IMR-90 (cell line): ENCODE measurements at regions not wholly inside any gene's neighbourhood (a gene's known extent, or its start where the extent isn't known, plus 50 kb on each side); places are given as distances from the start of the nearest gene placed in this dataset.

ENCODE experiments used
- ATAC-seq: fragments of 200-7000 bp; cut with Tn5 transposase; 2 replicates; pipeline ENCODE4 v1.9.1; 2020; ENCODE audit warnings: low read depth, mild to moderate bottlenecking, moderate library complexity
- BruUV-seq: library from RNA; stranded (reverse); fragments of 400-500 nt; replicated peaks from 2 replicates; lab custom pipeline; 2021; lab: Mats Ljungman, UMichigan
- CTCF ChIA-PET: fragments of 300-600 bp; formaldehyde crosslinking; extraction: SDS; loops from one replicate; lab custom pipeline; 2021; ENCODE audit warnings: antibody characterized with exemption; lab: Yijun Ruan, JAX
- POLR2A ChIA-PET: fragments of 300-600 bp; sonication (Branson Sonifier 250); formaldehyde crosslinking; loops from one replicate; lab custom pipeline; 2022; ENCODE audit warnings: antibody characterized with exemption; ENCODE audit not compliant: unreplicated experiment; lab: Charles Lee
- DNase-seq: peaks from one replicate; pipeline ENCODE4 v3.0.0; 2013
- H2AFZ ChIP-seq: replicated peaks from 2 replicates; pipeline ENCODE3; 2013; ENCODE audit warnings: low read length, mild to moderate bottlenecking; ENCODE audit not compliant: poor library complexity
- H2AK5ac ChIP-seq: 2 replicates; pipeline ENCODE4 v1.6.1; 2013; ENCODE audit warnings: low read depth, low read length, inconsistent platforms
- H2AK9ac ChIP-seq: replicated peaks from 2 replicates; pipeline ENCODE3; 2013; ENCODE audit warnings: mild to moderate bottlenecking, low read depth, low read length, moderate library complexity; ENCODE audit not compliant: poor library complexity
- H2BK120ac ChIP-seq: 2 replicates; pipeline ENCODE4 v1.6.1; 2013; ENCODE audit warnings: low read depth, low read length, inconsistent platforms
- H2BK15ac ChIP-seq: 3 replicates; pipeline ENCODE4 v1.6.1; 2013; ENCODE audit warnings: low read depth, low read length, inconsistent platforms
- H2BK20ac ChIP-seq: 2 replicates; pipeline ENCODE4 v1.6.1; 2013; ENCODE audit warnings: low read depth, mild to moderate bottlenecking, inconsistent platforms, low read length, moderate library complexity
- H2BK5ac ChIP-seq: 2 replicates; pipeline ENCODE4 v1.6.1; 2013; ENCODE audit warnings: mild to moderate bottlenecking, low read depth, low read length, inconsistent platforms; ENCODE audit not compliant: poor library complexity, severe bottlenecking
- H3K14ac ChIP-seq: replicated peaks from 2 replicates; pipeline ENCODE4 v1.6.1; 2013; ENCODE audit warnings: low read depth, low read length, inconsistent platforms
- H3K18ac ChIP-seq: 2 replicates; pipeline ENCODE4 v1.6.1; 2013; ENCODE audit warnings: low read depth, low read length, control low read depth
- H3K23ac ChIP-seq: 2 replicates; pipeline ENCODE4 v1.6.1; 2013; ENCODE audit warnings: low read depth, low read length, inconsistent platforms
- H3K27ac ChIP-seq: 2 replicates; pipeline ENCODE4 v1.5.1; 2013; ENCODE audit warnings: mild to moderate bottlenecking, control low read depth, low read length; ENCODE audit not compliant: insufficient read depth
- H3K27me3 ChIP-seq: 2 replicates; pipeline ENCODE4 v1.6.1; 2013; ENCODE audit warnings: low read length; ENCODE audit not compliant: control insufficient read depth, insufficient read depth
- H3K36me3 ChIP-seq: 2 replicates; pipeline ENCODE4 v1.6.1; 2013; ENCODE audit warnings: low read length, mixed read lengths; ENCODE audit not compliant: control insufficient read depth, insufficient read depth
- H3K4ac ChIP-seq: 2 replicates; pipeline ENCODE4 v1.6.1; 2013; ENCODE audit warnings: low read depth, low read length, inconsistent platforms
- H3K4me1 ChIP-seq: 2 replicates; pipeline ENCODE4 v1.6.1; 2013; ENCODE audit warnings: low read length, mixed read lengths; ENCODE audit not compliant: control insufficient read depth, insufficient read depth
- H3K4me2 ChIP-seq: 2 replicates; pipeline ENCODE4 v1.6.1; 2013; ENCODE audit warnings: low read depth, mild to moderate bottlenecking, control low read depth, low read length, moderate library complexity
- H3K4me3 ChIP-seq: 2 replicates; pipeline ENCODE4 v1.5.1; 2013; ENCODE audit warnings: low read depth, mild to moderate bottlenecking, control low read depth, low read length, moderate library complexity; ENCODE audit not compliant: insufficient read depth
- H3K56ac ChIP-seq: 2 replicates; pipeline ENCODE4 v1.6.1; 2013; ENCODE audit warnings: low read length, inconsistent platforms; ENCODE audit not compliant: insufficient read depth; ENCODE audit errors: extremely low read depth
- H3K79me1 ChIP-seq, 2 experiments: 2 replicates each; pipeline ENCODE4 v1.6.1; 2013; ENCODE audit warnings: low read length in 2 of 2, inconsistent platforms in 1 of 2, low read depth in 1 of 2
- H3K9ac ChIP-seq: 2 replicates; pipeline ENCODE4 v1.6.1; 2013; ENCODE audit warnings: low read depth, low read length, control low read depth
- H3K9me1 ChIP-seq: 2 replicates; pipeline ENCODE4 v1.6.1; 2013; ENCODE audit warnings: low read length, inconsistent platforms; ENCODE audit not compliant: insufficient read depth
- H3K9me3 ChIP-seq: 2 replicates; pipeline ENCODE4 v1.6.1; 2013; ENCODE audit warnings: low read length; ENCODE audit not compliant: control insufficient read depth, insufficient read depth
- H4K20me1 ChIP-seq: 2 replicates; pipeline ENCODE4 v1.6.1; 2013; ENCODE audit warnings: low read length, inconsistent platforms; ENCODE audit not compliant: insufficient read depth
- H4K5ac ChIP-seq: 2 replicates; pipeline ENCODE4 v1.6.1; 2013; ENCODE audit warnings: mild to moderate bottlenecking, low read depth, low read length, control low read depth
- H4K8ac ChIP-seq, 2 experiments: 2 replicates each; pipeline ENCODE4 v1.6.1; 2013; ENCODE audit warnings: low read depth in 2 of 2, low read length in 2 of 2, control low read depth in 1 of 2, inconsistent platforms in 1 of 2
- H4K91ac ChIP-seq: 2 replicates; pipeline ENCODE4 v1.6.1; 2013; ENCODE audit warnings: low read depth, low read length, inconsistent platforms; ENCODE audit not compliant: insufficient read depth
- RCOR1 ChIP-seq: IDR thresholded peaks from 2 replicates; pipeline ENCODE4 v1.6.1; 2012; ENCODE audit warnings: mild to moderate bottlenecking, low read length, improper control_type of control experiment; ENCODE audit not compliant: insufficient replicate concordance
- WGBS, 2 experiments: methylation state at CpG; one replicate each; pipeline versions ENCODE4 v1.1.5 to v1.1.7; 2013; ENCODE audit warnings: missing lambda C conversion rate in 2 of 2; ENCODE audit not compliant: insufficient read length in 1 of 2; ENCODE audit errors: extremely low coverage in 2 of 2; 5-methylcytosine and 5-hydroxymethylcytosine counted together
- dilution Hi-C: fragments of 300-500 bp; cut with HindIII; formaldehyde crosslinking; loops from one replicate; pipeline ENCODE4 v1.14.3; 2018; ENCODE audit warnings: low sequenced_read_pairs; ENCODE audit not compliant: unreplicated experiment
- in situ Hi-C: fragments of 300-500 bp; cut with MboI; formaldehyde crosslinking; loops from 3 replicates; pipeline ENCODE4 v1.14.3; 2019; ENCODE audit warnings: low sequenced_read_pairs, inconsistent platforms, mixed read lengths
- intact Hi-C: fragments of 100-400 bp; cut with micrococcal nuclease; formaldehyde crosslinking; loops from 2 replicates; pipeline ENCODE4 v1.10.0; 2022

DNA sequence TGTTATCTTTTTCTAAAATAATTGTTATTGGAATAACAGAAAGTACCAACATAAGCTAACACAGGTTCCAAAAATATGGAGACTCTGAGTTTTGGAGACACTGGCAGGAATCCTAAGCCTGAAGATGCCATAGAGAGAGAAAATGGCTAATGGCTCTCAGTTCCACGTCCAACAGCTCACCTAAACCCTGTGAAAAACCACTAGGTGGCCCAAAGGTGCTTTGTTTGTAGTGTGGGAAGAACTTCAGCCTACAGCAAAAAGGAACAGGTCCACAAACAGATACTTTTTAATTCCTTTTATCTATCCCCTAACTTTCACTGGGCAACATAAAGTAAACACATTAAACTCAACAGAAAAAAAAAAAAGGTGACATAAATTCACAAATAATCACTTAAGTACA, 272.3 kb downstream of the SEMA3D start:
- Histone ChIP-seq H3K4me1 (peaks cover 6% of the 10 kb centered on the region), H4K91ac (0 out of 2 replicates have a peak overlapping the region, but pooled peaks have one; percentile 46), H2BK15ac (0 out of 3 replicates have a peak overlapping the region, but pooled peaks have one; percentile 13), H4K8ac (no peak overlapping the region), H3K9ac (no peak overlapping the region), H3K23ac (no peak overlapping the region), H3K4ac (no peak overlapping the region), H2AK5ac (no peak overlapping the region; the same call in 1 of the 2 replicates), H2BK5ac (no peak overlapping the region), H3K4me3 (no peak overlapping the region), H3K14ac (no peak overlapping the region), H3K27me3 (no peaks in the 10 kb centered on the region), H3K9me3 (peaks cover 2% of the 10 kb centered on the region; the same call in 1 of the 2 replicates), H3K56ac (no peak overlapping the region), H2AFZ (no peak overlapping the region), H3K36me3 (no peaks in the 10 kb centered on the region), H2BK20ac (peak overlapping the region; percentile 27; the same call in 1 of the 2 replicates), H2AK9ac (no peak overlapping the region), H3K79me1 (no peaks in the 10 kb centered on the region), H3K27ac (no peak overlapping the region), H2BK120ac (no peak overlapping the region), H4K20me1 (no peaks in the 10 kb centered on the region), H3K9me1 (peaks cover 4% of the 10 kb centered on the region; the same call in 1 of the 2 replicates), H3K18ac (no peak overlapping the region), H3K4me2 (no peak overlapping the region), H4K5ac (no peak overlapping the region)
- intact Hi-C loops, result no loop called here
- WGBS, 2 experiments, result no CpG with 5 or more reads among the region's 1 CpG
- in situ Hi-C loops, result no loop called here
- BruUV-seq, result no TSS peak
- POLR2A ChIA-PET, result no interaction called here
- ATAC-seq (no peak), DNase-seq (no peak)
- CTCF ChIA-PET, result interaction anchor here (0.6 to 1.4 kb wide), 2 partner anchors 84 to 100 kb away, joined by 3 read pairs; no protein-coding TSS in a partner anchor
- dilution Hi-C loops, result no loop called here
- no peak for TF ChIP-seq RCOR1
